GM04503 (cell line): ENCODE measurements at regions not wholly inside any gene's neighbourhood (a gene's known extent, or its start where the extent isn't known, plus 50 kb on each side); places are given as distances from the start of the nearest gene placed in this dataset.
"Not testable (repeated sequence)": the region's sequence is repeated elsewhere in the genome, so short reads cannot be mapped to it uniquely, and the experiment has no call there.

Experiments used
- DNase-seq: peaks from one replicate; pipeline ENCODE4 v3.0.0-alpha.2; 2012; ENCODE audit warnings: low read depth

GRCh38 chr5:79924936-79925893, 65.8 kb downstream of the MTX3 start:
- DNase-seq = no peak

GRCh38 chr5:79923431-79923830, 67.6 kb downstream of the MTX3 start:
- no peak for DNase-seq

DNA sequence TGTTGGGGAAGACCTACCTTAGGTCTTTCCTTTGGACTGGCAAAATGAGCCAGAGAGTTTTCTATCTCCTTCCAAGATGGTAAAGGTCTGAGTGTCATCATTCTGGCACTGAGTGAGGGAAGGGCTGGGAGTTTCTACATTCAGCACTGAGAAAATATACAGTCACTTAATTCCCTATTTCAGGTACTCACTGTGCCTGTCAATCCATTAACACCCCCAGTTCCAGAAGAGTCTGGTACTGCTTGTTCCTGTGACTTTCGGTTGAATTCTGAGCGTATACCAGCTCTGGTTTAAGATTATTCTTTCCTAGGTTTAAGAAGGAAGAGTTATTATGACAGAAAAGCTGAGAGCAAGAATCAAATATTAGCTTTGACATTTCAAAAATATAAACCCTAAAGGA, 68.4 kb downstream of the MTX3 start:
- no peak for DNase-seq

DNA sequence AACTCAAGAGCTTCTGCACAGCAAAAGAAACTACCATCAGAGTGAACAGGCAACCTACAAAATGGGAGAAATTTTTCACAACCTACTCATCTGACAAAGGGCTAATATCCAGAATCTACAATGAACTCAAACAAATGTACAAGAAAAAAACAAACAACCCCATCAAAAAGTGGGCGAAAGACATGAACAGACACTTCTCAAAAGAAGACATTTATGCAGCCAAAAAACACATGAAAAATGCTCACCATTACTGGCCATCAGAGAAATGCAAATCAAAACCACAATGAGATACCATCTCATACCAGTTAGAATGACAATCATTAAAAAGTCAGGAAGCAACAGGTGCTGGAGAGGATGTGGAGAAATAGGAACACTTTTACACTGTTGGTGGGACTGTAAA, 83.6 kb downstream of the MTX3 start:
- DNase-seq = not testable (repeated sequence)

- DNase-seq = not testable (repeated sequence)
Observed at GRCh38 chr5:79902571-79902970, 88.5 kb downstream of the MTX3 start.

DNA sequence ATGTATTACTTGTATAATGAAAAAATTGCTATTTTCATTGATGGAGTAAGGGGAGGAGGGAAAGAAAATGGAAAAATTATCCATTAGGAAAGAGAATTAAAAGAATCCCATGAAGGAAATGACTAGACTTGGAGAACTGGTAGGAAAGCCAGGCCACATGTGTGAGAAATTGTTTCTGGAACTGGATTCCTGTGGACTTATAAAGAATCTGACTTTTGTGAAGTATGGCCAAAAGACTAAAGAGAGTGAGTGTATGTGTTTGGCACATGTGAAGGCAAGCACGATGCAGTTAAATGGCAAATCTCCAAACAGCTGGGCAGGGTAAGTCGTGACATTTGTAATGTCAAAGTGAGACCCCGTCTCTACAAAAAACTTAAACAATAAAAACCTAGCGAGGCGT, 89.4 kb downstream of the MTX3 start:
- DNase-seq = no peak

- DNase-seq = no peak
Observed at GRCh38 chr5:79898611-79899010, 92.5 kb downstream of the MTX3 start.

GRCh38 chr5:79893976-79894375, 97.1 kb downstream of the MTX3 start:
- DNase-seq = no peak

DNA sequence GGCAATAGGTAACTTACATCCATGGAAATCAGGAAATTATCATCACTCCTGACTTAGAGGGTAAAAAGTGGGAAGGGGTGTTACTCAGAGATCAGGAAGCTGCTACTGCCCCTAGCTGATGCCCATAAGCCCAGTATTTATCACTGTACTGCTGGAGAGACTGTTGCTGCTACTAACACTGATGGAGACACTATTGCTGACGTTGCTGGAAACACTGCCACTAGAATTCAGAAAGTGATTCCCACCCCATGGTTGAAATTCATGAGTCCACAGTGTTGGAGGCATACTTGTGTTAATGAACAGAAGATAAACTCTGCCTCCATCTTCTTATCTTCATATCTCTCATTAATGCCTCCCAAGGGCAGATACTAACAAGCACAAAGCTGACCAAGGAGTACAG, 97.6 kb downstream of the MTX3 start:
- DNase-seq = no peak

DNA sequence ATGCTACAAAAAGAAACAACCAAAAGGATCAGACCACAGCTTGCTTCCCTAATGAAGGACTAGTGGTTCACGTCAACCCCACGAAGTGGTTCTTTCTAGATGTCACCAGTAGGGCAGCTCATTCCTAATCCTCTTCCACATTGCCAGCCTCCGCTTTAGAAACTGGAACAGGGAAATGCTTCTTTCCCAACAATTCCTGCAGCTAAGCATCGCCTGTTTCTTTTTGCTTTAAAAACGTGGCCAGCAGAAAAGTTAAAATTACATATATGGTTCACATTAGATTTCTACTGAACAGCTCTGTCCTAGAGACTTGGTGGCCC, 100.2 kb downstream of the MTX3 start:
- DNase-seq = no peak

DNA sequence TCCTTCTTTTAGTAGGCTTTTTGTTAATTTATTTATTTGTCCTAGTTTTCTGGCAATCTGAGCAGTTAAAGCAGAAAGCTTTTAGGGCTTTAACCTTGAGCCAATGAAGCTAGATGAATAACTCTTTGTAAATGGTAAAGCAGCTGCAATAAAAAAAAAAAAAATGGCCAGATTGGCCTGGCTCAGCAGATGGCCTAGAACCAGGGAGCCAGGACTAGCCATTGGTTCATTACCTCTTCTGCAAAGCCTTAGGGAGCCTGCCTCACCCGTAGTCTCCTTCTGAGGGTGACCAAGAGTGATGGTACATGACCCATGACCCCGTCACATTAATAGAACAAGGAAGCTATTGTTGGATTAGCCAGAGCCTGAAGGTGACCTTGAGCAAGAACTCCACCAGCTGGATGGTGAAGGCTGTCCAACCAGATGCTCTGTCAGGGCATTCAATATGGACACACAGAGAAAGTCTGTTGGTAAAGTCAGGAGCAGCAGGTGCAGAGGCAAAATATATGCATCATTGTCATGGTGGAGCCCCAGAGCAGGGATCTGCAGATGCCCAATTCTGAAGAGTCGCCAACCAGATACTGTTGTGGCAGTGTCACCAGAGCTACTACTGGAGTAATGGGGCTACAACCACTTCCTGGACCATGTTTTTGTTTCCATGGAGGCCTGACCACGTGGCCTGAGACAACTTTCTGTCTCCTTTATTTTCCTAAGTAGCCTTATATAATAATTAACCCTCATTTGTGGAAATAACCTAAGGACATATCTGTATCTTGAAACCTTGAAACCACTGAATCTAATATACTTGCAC, 100.7 kb downstream of the MTX3 start:
- DNase-seq = no peak

DNA sequence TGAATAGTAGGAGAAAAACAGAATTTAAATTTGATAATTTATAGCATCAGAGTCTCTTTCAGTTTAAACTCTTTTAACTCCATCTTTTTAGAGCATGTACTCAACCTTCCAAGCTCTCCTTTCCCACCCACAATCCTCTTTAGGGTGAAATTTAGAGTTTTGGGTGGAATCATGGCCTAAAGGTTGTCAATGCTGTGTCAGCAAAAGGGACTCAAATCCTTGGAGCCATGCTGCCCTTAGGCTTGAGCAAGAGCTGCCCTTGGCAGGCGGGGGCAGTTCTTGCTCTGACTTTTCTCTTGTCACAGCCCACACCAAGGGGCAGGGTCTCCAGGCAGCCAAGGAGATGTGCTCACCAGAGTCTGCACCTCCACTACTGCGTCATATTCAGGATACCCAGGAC, 102.4 kb downstream of the MTX3 start:
- DNase-seq = no peak

- no peak for DNase-seq
Observed at GRCh38 chr5:79886925-79887655, 104.0 kb downstream of the MTX3 start.

- DNase-seq = no peak
Observed at GRCh38 chr5:79886456-79886855, 104.6 kb downstream of the MTX3 start.

GRCh38 chr5:79879880-79880279, 111.2 kb downstream of the MTX3 start:
- DNase-seq = not testable (repeated sequence)

DNA sequence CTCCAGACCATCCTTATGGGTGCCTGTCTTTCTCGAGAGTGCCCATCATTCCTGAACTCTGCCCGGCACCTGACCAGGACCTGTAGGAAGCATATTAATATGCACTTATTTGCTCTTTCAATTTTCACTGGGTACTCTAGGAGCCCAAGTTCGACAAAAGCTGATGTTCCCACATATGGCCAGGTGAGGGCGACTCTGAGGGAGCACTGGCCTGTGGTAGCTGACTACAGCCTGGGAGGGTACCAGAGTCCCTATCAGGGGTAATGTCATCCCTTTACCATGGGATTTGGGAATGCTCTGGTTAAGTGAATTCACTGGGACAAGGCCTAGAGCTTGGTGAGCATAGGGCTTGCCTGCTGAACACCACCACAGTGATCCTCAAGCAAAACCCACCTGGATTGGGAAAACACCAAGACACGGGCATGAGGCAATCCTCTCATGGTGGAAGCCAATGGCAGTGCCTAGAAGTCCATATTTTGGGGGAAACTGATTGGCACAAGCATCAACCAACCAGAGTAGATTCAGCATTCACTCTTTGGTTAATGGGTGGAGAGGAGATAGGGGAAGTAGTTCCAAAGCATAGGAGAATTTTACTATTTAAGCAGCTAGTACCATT, 112.2 kb downstream of the MTX3 start:
- no peak for DNase-seq

GRCh38 chr5:79878136-79878679, 112.9 kb downstream of the MTX3 start:
- DNase-seq = no peak

DNA sequence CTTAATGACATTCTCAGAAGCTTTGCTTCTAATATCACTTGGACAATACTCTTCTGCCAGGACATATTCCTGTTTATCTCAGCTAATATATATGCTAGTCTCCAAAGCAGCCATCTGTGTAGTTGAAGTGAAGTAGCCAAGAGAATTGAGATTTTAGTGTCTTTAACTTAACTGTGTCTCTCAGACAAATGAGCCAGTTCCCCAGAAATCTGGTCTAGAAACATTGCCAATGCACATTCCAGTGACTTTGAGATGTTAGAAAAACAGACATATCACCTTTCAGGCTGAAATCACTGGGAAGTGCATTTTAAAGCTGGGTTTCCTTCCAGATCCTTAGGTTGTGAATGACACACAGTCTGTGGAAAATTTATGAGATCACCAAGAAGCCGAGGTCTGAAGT, 114.6 kb downstream of the MTX3 start:
- DNase-seq = no peak

- no peak for DNase-seq
Observed at GRCh38 chr5:79875230-79875629, 115.8 kb downstream of the MTX3 start.

DNA sequence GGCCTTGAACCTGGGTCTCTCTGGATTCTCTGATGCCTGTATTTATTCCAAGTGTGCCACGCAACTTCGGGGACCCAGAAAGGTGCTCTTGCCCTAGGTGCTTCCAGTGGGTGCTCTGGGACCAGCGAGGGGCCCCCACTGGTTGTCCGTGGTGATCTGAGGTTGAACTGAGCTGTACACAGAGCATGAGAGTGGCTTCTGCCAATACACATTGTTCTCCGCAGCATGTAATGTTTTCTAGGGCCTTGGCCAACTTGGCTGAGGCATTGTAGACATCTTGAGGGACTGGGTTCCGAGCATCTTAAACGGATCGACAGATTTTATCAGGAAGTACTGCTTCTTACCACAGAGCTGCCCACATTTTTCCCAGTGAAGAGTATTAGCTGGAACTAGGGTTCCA, 117.9 kb downstream of the MTX3 start:
- DNase-seq = no peak

- DNase-seq = no peak
Observed at GRCh38 chr5:79872291-79872690, 118.8 kb downstream of the MTX3 start.
